ENCODE measurements at regions not wholly inside any gene's neighbourhood (a gene's known extent, or its start where the extent isn't known, plus 50 kb on each side); places are given as distances from the start of the nearest gene placed in this dataset.

DNA sequence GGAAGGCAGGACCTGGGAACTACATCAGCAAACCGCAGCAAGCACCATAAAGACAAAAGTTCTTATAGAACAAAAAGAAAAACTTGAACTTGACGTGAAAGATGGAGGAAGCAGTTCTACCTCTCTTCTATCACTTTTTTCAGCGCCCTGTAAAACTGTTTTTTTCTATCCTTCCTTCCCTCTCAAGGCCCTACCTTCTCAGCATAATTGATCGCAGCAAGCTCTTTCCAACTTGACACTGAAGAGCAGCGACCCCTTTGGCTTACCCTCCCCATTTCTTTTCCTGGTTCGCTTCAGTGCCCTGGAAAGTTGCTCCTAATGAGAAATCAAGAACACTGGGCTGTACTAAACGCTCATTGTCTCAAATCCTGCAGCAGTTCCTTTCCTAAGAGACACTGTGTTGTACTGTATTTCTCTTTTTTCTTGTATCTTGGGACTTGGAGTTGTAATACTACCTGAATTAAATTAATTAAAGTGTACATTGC is 150.6 kb upstream of the SLC4A4 start:
- no peak overlapping the region for H3K4me3 ChIP-seq (ENCODE audit: low read depth, low read length)
- TF ChIP-seq, protein P1, sequence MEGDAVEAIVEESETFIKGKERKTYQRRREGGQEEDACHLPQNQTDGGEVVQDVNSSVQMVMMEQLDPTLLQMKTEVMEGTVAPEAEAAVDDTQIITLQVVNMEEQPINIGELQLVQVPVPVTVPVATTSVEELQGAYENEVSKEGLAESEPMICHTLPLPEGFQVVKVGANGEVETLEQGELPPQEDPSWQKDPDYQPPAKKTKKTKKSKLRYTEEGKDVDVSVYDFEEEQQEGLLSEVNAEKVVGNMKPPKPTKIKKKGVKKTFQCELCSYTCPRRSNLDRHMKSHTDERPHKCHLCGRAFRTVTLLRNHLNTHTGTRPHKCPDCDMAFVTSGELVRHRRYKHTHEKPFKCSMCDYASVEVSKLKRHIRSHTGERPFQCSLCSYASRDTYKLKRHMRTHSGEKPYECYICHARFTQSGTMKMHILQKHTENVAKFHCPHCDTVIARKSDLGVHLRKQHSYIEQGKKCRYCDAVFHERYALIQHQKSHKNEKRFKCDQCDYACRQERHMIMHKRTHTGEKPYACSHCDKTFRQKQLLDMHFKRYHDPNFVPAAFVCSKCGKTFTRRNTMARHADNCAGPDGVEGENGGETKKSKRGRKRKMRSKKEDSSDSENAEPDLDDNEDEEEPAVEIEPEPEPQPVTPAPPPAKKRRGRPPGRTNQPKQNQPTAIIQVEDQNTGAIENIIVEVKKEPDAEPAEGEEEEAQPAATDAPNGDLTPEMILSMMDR (IDR thresholded peaks at IDR 0.05; ENCODE audit: insufficient read depth, low read depth, low read length, missing control alignments): no peak
- no peak for DNase-seq (ENCODE audit: low read depth)

DNA sequence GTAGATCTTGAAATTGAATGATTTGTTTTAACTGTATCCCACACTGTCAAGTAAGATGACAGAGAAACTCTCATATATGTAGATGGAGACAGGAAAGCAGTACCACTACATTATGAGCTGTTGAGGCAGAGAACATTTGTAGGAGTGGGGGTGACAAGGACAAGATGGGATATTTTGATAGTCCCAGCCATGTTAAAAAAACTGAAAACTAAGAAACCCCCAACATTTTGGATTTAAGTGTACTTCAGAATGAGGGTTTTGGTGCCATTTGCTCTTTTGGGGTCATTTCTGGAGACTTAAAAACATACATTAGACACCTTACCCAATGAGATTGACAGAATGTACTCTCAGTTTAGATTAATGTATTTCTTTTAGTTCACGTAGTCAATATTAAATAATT is 149.9 kb upstream of the SLC4A4 start:
- no peak overlapping the region for H3K4me3 ChIP-seq (ENCODE audit: low read depth, low read length)
- DNase-seq (ENCODE audit: low read depth): no peak
- TF ChIP-seq, protein P1 (IDR thresholded peaks at IDR 0.05; ENCODE audit: insufficient read depth, low read depth, low read length, missing control alignments): no peak

DNA sequence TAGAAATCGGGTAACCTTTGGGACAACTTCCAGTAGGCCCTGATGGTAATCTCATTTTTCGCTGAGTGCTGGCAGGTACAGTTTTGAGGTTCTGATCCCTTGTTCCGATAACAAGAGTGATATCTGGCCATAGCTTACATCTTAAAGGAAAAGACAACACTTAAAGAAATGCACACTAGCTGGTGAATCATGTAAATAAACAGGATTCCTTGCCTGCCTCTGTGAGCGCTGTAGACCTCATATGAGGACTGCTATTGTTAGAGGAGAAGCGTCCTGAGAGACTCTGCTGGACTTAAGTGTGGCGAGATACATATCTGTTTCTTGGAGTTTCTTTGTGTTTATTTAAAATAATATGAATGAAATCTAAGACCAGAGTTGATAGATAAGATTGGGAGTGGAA is 149.3 kb upstream of the SLC4A4 start:
- DNase-seq (ENCODE audit: low read depth): no peak
- TF ChIP-seq, protein P1 (IDR thresholded peaks at IDR 0.05; ENCODE audit: insufficient read depth, low read depth, low read length, missing control alignments): no peak
- no peak overlapping the region for H3K4me3 ChIP-seq (ENCODE audit: low read depth, low read length)

DNA sequence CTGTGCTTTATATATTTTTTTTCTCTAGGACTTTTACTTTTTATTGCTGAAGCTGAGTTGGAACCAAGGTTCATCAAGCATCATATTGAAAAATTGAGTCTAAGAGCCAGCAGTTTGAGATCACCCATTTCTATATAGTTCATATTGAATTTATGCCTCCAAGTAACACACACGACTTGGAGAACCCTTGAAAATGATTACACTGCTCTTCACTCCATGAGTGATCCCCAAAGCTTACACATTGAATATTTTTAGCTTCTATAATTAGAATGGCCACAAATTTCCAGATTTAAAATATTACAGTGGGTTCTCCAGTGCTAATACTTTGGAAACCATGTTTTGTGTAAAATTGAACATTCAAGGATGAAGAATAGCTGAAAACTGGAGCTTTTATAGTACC is 144.4 kb upstream of the SLC4A4 start:
- H3K4me3 ChIP-seq (ENCODE audit: low read depth, low read length): no peak overlapping the region
- TF ChIP-seq, protein P1 (IDR thresholded peaks at IDR 0.05; ENCODE audit: insufficient read depth, low read depth, low read length, missing control alignments): no peak
- DNase-seq (ENCODE audit: low read depth): no peak

DNA sequence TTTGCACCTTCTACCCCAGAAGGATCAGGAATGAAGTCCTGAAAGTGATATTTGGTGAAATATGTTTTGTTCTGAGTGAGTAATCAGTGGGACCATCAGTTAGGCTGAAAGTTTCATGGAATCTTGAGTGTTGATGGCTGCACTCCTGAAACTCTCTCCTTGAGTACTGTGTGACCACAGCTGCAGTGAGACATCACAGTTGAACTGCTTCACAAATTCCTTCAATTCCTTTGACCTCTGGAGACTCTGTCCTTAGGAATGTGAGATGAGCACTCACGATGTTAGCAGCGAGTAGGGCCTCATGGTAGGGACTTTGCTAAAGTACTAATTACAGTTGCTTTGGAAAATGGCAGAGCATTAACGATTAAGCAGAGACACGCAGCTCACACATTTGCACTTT is 142.9 kb upstream of the SLC4A4 start:
- no peak overlapping the region for H3K4me3 ChIP-seq (ENCODE audit: low read depth, low read length)
- TF ChIP-seq, protein P1 (IDR thresholded peaks at IDR 0.05; ENCODE audit: insufficient read depth, low read depth, low read length, missing control alignments): no peak
- DNase-seq (ENCODE audit: low read depth): no peak

DNA sequence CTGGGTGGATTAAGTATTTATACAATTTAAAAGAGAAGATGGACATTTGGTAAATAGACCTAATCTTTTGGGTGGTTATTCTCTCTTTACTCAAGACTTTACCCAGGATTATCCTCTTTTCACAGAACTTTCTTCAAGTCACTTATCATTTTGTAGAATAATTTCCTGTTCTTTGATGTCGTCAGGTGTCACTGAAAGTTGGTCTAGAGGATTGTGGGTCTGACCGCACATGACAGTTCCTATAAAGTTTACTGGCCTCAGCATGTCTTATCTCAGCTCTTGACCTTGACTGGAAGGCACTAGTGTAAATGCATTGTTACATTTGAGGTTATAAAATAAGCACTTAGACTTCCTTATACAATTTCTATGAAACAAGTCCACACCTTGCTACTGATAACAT is 139.9 kb upstream of the SLC4A4 start:
- DNase-seq (ENCODE audit: low read depth): no peak
- TF ChIP-seq, protein P1 (IDR thresholded peaks at IDR 0.05; ENCODE audit: insufficient read depth, low read depth, low read length, missing control alignments): no peak
- no peak overlapping the region for H3K4me3 ChIP-seq (ENCODE audit: low read depth, low read length)

DNA sequence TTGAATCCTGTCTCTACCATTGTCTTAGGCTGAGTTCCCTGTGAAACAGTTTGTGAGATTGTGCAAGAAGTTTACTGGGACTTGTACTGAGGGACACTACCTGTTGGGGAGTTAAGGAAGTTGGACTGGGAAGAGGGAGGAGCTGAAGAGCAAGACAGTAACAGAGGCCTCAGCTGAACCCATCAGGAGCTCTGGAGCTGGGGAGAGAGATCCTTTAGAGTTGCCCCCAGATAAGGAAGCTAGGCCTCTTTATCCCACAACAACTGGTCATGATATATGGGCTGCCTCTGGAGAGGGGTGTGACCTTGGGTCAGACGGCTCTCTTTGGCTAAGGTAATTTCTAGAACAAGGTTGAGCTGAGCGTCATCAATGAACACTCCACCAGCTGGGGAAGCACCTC is 137.8 kb upstream of the SLC4A4 start:
- H3K4me3 ChIP-seq (ENCODE audit: low read depth, low read length): no peak overlapping the region
- TF ChIP-seq, protein P1 (IDR thresholded peaks at IDR 0.05; ENCODE audit: insufficient read depth, low read depth, low read length, missing control alignments): no peak
- no peak for DNase-seq (ENCODE audit: low read depth)
